ENCODE measurements at regions not wholly inside any gene's neighbourhood (a gene's known extent, or its start where the extent isn't known, plus 50 kb on each side); places are given as distances from the start of the nearest gene placed in this dataset.

GRCh38 chr2:204039298-204039838 lies 102.8 kb downstream of the ICOS start:
- TF ChIP-seq, protein P1, sequence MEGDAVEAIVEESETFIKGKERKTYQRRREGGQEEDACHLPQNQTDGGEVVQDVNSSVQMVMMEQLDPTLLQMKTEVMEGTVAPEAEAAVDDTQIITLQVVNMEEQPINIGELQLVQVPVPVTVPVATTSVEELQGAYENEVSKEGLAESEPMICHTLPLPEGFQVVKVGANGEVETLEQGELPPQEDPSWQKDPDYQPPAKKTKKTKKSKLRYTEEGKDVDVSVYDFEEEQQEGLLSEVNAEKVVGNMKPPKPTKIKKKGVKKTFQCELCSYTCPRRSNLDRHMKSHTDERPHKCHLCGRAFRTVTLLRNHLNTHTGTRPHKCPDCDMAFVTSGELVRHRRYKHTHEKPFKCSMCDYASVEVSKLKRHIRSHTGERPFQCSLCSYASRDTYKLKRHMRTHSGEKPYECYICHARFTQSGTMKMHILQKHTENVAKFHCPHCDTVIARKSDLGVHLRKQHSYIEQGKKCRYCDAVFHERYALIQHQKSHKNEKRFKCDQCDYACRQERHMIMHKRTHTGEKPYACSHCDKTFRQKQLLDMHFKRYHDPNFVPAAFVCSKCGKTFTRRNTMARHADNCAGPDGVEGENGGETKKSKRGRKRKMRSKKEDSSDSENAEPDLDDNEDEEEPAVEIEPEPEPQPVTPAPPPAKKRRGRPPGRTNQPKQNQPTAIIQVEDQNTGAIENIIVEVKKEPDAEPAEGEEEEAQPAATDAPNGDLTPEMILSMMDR (IDR thresholded peaks at IDR 0.05; ENCODE audit: insufficient read depth, low read depth, low read length) = no peak
- TF ChIP-seq EZH2 (IDR thresholded peaks at IDR 0.05; ENCODE audit: insufficient read depth, low read length) = no peak
